Globus pallidus (tissue), 1 donor: ENCODE measurements at regions not wholly inside any gene's neighbourhood (a gene's known extent, or its start where the extent isn't known, plus 50 kb on each side); places are given as distances from the start of the nearest gene placed in this dataset.

Experiments used
- DNase-seq: peaks from one replicate; pipeline ENCODE4 v3.0.0-alpha.2; 2015; ENCODE audit warnings: low spot score

DNA sequence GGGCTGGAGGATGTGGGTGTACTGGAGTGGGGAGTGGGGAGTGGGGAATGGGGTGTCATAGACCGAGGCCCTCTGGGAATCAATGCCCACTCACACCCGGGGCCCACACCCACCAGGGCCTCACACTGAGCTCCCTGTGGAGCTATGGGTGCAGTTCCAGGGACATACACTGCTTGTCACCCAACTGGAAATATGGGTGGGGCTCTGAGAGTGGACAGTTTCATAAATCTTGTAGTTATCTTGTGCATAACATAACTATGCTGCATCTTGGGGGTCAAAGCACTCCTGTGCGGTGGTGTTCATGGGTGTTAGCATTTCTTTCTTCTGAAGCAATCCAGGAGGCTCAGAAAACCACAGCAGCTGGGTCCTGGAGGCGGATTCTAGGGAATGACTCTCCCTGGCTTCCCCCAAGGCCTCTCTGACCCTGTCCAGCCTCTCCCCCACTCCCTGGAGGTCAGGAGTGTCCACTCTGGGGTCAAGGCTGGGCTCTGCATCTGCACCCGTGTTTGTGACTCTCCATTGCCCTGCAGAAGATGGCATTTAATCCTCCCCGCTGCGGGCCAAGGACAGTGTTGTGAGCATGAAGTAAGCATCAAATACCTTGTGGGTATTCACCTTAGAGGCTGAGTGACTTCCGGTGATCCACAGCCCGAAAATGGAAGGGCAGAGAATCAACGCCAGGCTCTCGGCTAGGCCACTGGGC, 172.5 kb downstream of the CTTN start:
- no peak for DNase-seq

DNA sequence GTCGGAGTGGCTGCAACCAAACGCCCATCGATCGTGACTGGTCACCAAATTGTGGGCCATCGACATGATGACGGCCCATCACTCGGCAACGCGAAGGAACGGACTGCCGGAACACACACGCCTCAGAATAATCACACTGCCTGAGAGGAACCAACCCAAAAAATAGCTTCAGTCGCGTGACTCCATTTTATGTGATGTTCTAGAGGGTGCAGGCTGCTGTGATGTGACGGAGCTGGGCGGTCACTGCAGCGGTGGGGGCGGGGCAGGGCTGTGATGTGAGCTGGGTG, 174.6 kb downstream of the CTTN start:
- DNase-seq = no peak

DNA sequence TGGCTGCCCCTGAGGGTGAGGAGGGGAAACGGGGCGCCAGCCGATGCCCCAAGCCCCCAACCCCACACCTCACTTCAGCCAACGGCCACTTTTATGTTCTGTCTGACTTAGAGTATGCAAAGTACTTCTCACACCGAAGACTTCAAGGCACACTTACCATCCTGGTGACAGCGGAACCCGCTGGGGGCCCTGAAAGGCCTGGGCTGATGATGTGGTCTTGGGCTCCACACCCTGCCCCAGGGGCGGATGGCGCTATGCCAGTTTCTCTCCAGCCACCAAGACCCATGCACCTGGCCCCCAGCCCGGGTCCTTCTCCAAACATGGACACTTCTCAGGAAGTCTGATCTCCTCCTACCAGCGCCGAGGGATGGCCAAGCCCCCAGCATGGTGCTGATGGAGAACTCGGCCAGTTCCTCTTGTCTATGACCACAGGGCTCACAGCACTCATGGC, 175.4 kb downstream of the CTTN start:
- DNase-seq = no peak

DNA sequence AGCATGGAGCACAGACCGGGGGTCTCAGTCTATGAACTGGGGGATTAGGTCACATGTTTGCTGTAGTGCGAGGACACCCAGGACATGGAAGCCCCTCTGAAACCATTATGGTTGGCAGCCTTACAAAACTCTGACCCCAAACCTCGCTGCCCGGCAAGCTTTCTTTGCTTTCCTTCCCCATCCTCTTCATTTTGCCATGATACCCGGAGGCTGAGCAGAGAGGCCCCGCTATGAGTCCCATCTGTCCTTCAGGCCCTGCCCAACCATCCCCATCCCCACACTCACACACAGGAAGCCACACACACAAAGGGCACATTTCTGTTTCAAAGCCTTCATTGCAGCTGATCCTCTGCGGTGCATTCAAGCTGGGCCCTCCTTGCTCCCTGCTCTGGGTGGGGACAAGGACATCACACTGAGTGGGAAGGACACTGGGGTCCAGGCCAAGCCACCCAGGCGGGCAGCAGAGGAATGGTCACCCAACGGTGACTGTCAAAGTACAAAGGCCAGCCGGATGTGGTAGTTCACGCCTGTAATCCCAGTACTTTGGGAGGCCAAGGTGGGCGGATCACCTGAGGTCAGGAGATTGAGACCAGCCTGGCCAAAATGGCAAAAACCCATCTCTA, 176.5 kb downstream of the CTTN start:
- DNase-seq = no peak

DNA sequence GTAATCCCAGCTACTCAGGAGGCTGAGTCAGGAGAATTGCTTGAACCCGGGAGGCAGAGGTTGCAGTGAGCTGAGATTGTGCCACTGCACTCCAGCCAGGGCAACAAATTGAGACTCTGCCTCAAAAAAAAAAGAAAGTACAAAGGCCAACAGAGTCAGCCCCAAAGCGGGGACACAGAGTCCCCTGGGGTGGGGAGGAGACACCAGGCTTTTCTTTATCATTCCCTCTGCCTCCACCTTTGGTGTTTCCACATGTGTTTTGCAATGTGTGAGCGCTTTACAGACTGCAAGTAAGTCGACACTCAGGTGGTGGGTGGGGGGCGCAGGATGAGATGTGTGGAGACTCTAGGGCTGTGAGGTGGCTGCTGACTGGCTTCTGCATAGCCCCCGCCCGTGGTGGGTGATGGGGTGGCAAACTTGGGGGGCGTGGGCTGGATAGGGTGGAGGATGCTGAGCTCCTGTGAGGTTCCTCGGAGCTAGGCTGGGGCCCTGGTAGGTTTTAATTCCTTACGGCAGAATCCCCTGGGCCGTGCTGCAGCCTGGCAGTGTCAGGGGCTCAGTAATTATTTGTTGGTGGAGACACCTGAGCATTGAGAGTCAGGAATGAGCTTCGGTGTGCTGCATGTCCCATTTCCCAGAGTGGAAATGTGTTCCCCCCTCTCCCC, 177.2 kb downstream of the CTTN start:
- DNase-seq = no peak

DNA sequence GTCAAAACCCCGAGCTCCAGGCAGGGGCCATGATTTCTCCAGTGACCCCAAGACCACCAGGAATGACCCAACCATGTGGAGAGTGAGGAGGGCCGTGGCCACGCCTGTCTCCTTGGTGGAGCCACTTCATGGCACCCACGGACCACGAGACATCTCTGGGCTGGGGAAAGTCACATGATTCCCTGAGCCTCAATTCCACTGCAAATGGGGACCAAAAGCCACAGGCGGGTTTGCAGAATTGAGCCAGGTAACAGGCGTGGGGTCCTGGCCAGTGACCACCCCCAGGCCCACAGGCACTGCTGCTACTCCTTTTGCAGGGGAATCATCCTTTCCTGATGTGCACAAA, 178.9 kb downstream of the CTTN start:
- no peak for DNase-seq

DNA sequence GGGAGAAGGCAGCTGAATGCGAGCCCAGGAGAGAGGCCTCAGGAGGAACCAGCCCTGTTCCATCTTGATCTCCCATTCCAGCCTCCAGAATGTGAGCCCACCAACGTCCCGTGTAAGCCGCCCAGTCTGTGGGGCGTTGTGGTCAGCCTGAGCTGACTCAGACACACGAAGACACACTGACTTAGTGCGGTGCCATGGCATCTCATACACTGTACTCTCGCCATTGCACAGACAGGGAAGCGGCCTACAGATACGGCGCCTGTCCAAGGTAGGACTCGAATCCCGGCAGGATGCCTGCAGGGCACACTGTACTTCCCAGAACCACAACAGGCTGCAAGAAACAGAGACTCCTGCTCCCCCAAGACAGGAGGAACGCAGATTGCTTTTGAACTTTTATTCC, 179.6 kb downstream of the CTTN start:
- no peak for DNase-seq

DNA sequence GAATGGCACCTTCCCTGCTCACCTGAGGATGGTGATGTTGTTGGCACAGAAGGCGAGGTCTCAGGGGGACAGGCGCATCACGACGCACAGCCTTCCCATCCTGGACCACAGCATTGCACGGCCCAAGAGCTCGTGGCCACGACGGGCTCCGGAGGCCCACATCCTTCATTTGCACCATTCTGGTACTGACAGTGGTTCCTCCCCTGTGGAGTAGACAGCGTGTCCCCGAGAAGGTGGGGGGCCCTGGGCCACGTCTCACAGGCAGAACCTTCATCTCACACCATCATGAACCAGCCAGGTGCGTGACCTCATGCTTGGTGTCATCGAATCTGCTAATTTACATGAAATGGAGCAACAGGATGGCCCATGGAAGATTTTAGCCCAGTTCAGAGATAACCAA, 180.0 kb downstream of the CTTN start:
- DNase-seq = no peak

DNA sequence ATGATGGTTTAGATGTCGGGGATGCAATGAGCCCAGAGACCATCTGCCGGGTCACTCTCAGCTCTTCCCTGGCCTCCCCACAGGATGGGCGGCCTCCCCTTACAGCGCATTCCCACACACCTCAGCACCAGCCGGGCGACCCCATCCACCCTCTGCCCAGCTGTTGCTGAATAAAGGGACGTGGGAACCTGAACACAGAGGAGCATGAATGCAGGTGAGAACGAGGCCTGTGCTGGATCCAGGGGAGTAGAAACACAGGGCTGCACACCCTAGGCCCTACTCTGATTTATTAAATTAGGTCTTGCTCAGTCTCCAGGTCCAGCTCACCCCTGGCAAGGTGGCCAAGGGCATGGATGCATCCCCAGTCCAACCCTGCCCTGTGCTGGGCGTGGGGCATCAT, 180.5 kb downstream of the CTTN start:
- DNase-seq = no peak

DNA sequence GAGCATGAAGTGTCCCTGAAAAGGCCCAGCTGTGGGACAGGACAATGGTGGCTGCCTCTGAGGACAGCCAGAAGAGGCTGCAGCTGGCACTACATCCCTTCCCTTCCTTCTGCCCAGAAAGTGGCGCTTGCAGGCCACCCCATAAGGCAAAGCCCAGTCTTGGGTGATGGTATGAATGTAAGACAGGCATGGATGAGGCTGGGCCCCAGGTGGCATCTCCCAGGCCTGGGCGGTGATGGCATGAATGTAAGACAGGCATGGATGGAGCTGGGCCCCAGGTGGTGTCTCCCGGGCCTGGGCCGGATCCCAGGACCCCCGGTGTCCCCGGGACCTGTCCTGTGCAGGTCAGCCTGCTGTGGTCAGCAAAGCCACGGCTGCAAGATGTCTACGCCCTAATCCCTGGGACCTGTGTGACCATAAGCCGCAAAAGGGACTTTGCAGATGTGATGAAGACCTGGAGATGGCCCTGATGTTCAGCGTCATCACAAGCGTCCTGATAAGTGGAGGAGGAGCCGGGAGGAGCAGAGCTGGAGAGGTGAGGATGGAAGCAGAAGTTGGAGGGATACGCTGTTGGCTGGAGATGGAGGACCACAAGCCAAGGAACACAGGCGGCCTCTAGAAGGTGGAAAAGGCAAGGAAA, 181.1 kb downstream of the CTTN start:
- DNase-seq = no peak

DNA sequence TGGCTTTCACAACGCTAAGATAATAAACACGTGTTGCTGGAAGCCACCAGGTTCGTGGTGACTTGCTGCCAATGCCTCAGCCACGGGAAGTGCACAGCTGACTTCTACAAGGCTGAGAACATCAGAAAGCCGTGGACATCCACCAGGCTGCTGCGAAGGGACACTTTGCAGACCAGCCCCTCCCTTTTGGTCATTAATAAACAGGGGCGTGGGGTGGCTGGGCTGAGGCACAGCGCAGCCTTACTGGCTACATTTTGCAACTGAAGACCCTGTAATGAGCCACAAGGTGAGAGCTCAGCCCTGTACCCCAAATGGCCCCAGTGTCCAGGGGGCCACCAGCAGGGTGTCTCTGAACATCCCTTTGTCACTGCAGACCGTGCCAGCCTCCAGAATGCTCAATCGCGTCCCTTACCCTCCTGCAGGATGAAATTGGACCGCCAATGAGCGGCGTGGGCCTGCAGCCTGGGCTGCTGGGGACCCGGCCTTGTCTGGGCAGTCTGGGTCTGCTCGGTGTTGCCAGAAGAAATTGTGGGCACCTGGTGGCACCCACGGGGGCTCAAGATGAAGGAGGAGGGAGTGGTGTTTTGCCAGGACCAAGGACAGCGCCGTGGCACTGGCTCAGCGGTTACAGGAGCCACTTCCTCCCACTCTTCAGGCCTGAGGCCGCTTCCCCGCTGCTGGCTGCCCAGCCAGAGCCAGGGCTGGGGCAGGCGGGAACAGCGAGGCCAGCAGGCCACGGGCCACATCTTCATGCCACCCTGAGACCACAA, 181.9 kb downstream of the CTTN start:
- no peak for DNase-seq

DNA sequence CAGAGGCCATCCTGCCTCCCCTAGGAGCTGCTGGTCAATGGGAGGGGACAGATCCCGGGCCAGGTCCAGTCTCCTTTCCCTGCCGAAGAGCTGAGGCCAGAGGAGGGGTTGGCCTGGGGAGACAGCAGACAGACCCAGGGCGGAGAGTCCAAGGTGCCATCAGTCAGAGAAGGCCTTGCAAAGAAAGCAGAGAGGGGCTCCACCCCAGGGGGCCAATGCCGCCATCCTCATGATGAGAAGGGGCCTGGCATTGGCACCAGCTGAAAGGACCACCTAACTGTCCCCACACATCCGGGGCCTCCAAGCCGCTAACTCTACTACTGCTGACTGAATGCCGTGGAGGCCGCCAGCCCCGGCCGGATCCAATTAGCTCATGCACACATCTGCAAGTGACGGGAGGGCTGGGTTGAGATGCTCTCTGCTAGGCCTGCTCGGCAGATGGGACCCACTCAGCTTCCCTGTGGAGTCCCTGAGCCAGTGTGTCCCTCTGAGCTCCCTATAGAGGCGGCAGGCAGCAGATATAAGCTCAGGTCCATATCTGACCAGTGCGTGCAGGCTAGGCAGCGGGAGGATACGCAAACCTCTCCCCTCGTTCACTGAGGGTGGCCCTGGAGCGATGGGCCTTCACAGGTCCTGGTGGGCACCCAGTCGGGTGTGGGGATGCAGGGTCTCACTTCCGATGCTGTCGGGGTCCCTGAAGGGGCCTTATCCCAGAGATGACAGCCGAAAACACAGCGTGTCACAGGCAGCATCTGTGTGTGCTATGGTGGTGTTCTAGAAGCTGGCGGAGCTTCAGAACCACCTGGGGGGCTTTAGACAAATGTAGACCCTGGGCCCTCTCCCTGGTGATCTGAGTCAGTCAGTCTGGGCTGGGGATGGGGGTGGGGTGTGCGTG, 183.9 kb downstream of the CTTN start:
- no peak for DNase-seq

DNA sequence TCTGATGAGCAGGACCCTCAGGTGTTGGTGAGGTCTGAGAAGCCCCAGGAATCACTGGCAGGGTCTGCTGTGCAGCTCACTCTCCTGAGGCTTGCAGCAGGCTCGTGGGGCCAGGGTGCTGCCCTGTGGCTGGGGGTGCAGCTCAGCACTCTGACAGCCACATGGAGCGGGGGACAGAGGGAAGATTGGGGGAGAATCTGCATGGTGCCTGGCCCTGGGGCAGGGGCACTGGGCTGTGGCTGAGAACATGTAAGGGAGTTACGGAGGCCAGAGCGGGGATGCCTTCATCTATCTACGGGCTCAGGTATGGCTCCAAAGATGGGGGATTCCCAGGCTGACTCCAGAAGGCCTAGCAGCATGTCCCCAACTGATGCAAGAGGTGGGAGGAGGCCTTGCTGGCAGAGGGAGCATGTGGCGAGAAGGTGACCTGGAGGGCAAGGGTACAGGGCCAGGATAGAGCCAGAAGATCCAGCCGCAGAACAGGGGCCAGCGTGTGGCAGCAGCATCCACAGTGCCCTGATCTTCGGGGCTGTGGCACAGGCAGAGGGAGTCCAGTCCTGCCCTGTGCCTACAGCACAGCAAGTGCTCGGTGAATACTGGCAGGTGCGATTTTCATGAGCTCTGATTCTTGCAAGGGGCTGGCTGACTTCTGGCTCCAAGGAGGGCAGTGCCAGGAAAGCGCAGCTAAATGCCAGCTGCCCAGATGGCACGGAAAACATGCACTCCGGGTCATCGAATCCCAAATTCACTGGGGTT, 184.7 kb downstream of the CTTN start:
- no peak for DNase-seq

DNA sequence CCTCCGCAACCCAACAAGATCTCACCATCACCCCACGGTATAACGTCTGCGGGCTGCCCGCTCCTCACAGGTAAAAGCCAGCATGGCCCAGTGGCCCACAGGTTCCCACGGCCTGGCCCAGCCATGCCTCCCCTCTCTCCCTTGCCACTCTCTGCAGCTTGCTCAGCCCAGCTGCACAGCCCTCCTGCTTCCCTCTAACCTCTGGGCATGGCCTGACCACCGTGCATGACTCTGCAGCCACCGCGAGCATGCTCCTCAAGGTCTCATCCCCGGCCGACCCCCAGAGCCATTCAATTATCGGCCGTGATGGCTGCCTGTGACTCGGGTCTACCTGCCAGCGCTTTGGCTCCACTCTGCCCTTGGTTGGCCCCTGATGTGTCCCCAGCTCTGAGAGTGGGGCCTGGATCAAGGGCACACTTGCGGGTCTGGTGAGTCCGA, 185.5 kb downstream of the CTTN start:
- DNase-seq = no peak

DNA sequence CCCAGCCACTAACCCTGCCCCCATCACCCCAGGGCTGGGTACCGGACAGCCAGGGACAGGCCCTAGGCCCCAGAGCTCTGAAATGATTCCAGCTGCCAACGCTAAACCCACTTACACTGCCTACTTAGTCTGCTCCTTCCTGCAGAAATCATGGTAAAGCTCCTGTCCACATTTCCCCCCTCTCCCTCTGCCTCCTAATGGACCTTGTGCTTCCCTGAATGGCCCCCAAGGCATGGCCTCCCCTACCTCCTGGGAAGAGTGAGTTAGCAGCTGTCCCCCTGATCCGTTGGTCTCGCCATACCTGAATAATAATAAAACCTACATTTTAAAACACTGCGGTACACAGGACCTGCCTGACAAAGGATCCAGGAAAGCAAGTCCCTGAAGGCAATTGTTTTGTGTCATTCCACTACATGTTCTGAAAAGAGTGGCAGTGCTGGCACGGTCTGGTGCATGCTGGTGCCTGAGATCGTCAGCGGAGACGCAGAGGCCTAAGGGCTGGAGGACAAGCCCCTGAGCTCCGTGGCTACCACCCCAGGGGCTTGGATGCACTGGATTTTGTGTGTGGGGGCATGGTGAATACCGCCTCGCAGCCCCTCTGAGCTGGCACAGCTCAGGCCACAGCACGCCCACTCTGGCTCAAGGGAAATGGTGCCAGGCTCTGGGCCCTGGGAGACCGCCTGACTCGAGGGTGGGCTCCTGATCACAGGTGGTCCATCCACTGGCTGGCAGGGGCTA, 186.3 kb downstream of the CTTN start:
- no peak for DNase-seq

DNA sequence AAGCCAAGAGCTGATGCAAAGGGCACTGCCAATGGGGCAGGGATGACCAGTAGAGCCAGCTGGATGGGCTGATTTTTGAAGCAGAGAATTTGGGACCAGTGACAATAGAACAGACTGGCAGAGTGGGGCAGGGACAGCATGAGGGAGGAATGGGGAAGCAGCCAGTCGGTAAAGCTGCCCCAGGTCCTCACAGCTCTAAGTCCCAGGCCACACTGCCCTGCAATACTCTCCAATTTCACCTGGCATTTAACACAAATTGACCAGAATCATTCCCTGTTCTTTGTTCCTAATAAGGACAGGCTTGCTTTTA, 186.9 kb downstream of the CTTN start:
- no peak for DNase-seq

DNA sequence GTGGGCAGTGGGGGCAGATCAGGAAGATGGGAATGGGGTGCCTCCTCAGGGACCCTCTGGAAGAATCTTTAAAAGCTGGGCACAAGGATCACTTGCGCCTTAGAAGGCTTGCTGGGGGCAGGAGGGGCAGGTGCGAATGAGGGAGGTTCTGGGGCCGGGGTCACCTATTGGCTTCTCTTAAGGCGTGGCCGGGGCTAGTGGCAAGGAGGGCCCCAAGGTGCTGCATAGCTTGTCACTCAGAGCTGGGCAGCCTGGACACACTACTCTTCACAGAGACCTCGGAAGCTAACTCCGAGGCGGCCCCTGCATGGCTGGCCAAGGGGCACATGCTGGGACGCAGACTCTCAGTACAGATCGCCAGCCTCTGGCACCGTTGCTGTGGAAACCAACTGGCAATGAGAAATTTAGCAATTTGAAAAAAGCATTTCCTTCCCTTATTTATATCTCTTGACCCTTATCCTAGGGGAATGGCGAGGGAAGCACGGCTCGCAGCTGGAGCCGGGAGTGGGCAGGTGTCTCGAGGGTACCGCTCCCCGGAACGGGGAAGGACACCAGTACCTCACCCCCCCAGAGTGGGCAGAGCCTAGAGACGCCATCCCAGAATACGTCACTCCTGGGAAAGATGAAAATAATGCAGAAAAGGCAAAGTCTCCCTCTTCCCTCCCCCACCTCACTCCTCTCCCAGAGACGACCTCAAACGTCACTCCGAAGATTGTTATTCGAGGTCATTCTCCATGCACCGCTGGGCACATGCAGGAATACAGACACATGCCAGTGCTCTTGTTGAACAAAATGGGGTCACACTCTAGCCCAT, 188.1 kb downstream of the CTTN start:
- no peak for DNase-seq

DNA sequence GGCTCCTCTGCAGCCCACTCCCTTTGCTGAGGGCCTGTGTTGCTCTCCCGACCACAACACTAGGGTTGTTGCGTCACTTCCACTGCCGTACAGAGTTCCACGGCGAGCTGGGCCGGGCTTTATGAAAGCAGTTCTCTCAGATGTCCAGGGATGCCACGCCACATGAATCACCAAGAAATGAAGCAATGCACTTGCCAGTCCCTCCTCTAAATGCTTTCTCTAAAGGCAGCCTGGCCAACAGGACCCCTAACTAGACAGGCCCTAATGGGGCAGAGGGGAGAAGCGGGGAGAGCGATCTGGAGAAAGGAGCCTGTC, 188.7 kb downstream of the CTTN start:
- no peak for DNase-seq

DNA sequence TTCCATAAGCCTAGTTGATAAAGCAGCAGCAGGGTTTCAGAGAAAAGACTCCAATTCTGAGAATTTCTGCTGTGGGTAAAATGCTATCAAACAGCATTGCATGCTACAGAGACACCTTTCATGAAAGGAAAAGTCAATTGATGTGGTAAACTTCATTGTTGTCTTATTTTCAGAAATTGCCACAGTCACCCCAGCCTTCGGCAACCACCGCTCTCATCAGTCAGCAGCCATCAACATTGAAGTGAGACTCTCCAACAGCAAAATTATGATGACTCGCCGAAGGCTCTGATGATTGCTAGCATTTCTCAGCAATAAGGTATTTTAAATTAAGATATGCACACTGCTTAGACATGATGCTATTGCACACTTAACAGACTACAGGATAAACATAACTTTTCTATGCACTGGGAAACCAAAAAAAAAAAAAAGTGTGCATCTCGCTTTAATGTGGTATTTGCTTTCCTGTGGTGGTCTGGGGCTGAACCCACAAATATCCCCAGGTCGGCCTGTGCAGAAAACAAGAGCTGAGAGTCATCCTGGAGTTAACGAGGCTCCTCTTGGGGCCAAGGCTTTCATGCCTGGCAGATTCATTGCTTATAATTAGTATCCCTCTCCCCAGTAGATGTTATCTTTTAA, 192.1 kb downstream of the CTTN start:
- no peak for DNase-seq
